A549 (cell line): ENCODE measurements at regions not wholly inside any gene's neighbourhood (a gene's known extent, or its start where the extent isn't known, plus 50 kb on each side); places are given as distances from the start of the nearest gene placed in this dataset.

ENCODE experiments used
- ATAC-seq, 2 experiments: fragments of 200-7000 bp in 1 of 2; fragments of >200 bp in 1 of 2; cut with Nextera tagmentation in 1 of 2; cut with Tn5 transposase in 1 of 2; 3 replicates each; pipeline versions ENCODE4 v1.8.0 to v1.9.1; 2018 to 2020; ENCODE audit warnings: mild to moderate bottlenecking in 1 of 2, moderate library complexity in 1 of 2
- CTCF ChIA-PET: fragments of 300-600 bp; sonication (Branson Sonifier 250); formaldehyde crosslinking; extraction: SDS; loops from one replicate; lab custom pipeline; 2021; ENCODE audit warnings: antibody characterized with exemption, inconsistent platforms; lab: Yijun Ruan, JAX
- POLR2A ChIA-PET: fragments of 350-600 bp; formaldehyde crosslinking; extraction: SDS; loops from one replicate; lab custom pipeline; 2021; ENCODE audit warnings: antibody characterized with exemption, inconsistent platforms; lab: Yijun Ruan, JAX
- DNase-seq, 2 experiments: peaks; one replicate each; pipeline versions ENCODE4 v3.0.0 to v3.0.0-alpha.2; 2011 to 2016; ENCODE audit warnings: low read depth in 1 of 2, low spot score in 1 of 2
- FAIRE-seq: peaks from 2 replicates; lab custom pipeline; 2011; peaks lifted over from hg19 to GRCh38; lab: Jason Lieb, UNC
- H3K27ac ChIP-seq, 2 experiments: fragments of >200 bp; sonication (Bioruptor Twin); formaldehyde crosslinking; 3 replicates each; pipeline ENCODE4 v1.5.1; 2016 to 2017
- H3K4me1 ChIP-seq: fragments of >200 bp; sonication (Bioruptor Twin); formaldehyde crosslinking; 3 replicates; pipeline ENCODE4 v1.6.1; 2016
- H3K4me2 ChIP-seq: fragments of >200 bp; sonication (Bioruptor Twin); formaldehyde crosslinking; 3 replicates; pipeline ENCODE4 v1.6.1; 2016
- H3K4me3 ChIP-seq: fragments of >200 bp; sonication (Bioruptor Twin); formaldehyde crosslinking; 3 replicates; pipeline ENCODE4 v1.5.1; 2016
- H3K9me3 ChIP-seq: fragments of >200 bp; sonication (Bioruptor Twin); formaldehyde crosslinking; 3 replicates; pipeline ENCODE4 v1.6.1; 2016
- CBX8 ChIP-seq: fragments of 200-600 bp; sonication (generic); IDR thresholded peaks from 2 replicates; pipeline ENCODE4 v1.6.1; 2016
- CEBPB ChIP-seq, 2 experiments: fragments of >200 bp in 1 of 2; sonication (Bioruptor Twin) in 1 of 2; formaldehyde crosslinking in 1 of 2; IDR thresholded peaks; 2 replicates each; pipeline ENCODE4 v1.6.1; 2012 to 2016
- CHD4 ChIP-seq: fragments of 200-600 bp; sonication (generic); IDR thresholded peaks from 2 replicates; pipeline ENCODE4 v1.6.1; 2016; ENCODE audit warnings: antibody characterized with exemption, mild to moderate bottlenecking, borderline replicate concordance
- EHF ChIP-seq: fragments of 250-450 bp; sonication (Bioruptor Pico); IDR thresholded peaks from 2 replicates; pipeline ENCODE4 v1.5.0; 2020; ENCODE audit warnings: mild to moderate bottlenecking
- ESRRA ChIP-seq: fragments of 150-350 bp; IDR thresholded peaks from 2 replicates; pipeline ENCODE4 v1.6.1; 2014; ENCODE audit warnings: mild to moderate bottlenecking, low read length, borderline replicate concordance
- GATA3 ChIP-seq: IDR thresholded peaks from 2 replicates; pipeline ENCODE4 v1.6.1; 2012; ENCODE audit warnings: borderline replicate concordance
- NFE2L2 ChIP-seq: fragments of 150-350 bp; conservative IDR thresholded peaks from 2 replicates; pipeline ENCODE4 v1.6.1; 2014; ENCODE audit warnings: low read length
- NPAS2 ChIP-seq: fragments of 250-450 bp; sonication (Bioruptor Pico); IDR thresholded peaks from 2 replicates; pipeline ENCODE4 v1.8.0; 2022; ENCODE audit warnings: mild to moderate bottlenecking, moderate library complexity, borderline replicate concordance
- PHF8 ChIP-seq: fragments of 200-600 bp; sonication (generic); IDR thresholded peaks from 2 replicates; pipeline ENCODE4 v1.6.1; 2016; ENCODE audit warnings: low read depth, mild to moderate bottlenecking, antibody characterized with exemption, moderate library complexity, borderline replicate concordance
- ZC3H11A ChIP-seq: fragments of 450-650 bp; IDR thresholded peaks from 2 replicates; pipeline ENCODE4 v1.6.1; 2014; ENCODE audit warnings: antibody characterized with exemption, mild to moderate bottlenecking
- ZSCAN20 ChIP-seq: fragments of 250-450 bp; sonication (Bioruptor Pico); IDR thresholded peaks from 2 replicates; pipeline ENCODE4 v1.8.0; 2022; ENCODE audit warnings: mild to moderate bottlenecking, moderate library complexity
- WGBS: methylation state at CpG from one replicate; pipeline ENCODE4 v1.1.6; 2017; ENCODE audit errors: missing lambda C conversion rate; 5-methylcytosine and 5-hydroxymethylcytosine counted together
- TF ChIP-seq, protein P1 (sequence below): IDR thresholded peaks from 2 replicates; pipeline ENCODE4 v1.6.1; 2012
- TF ChIP-seq, protein P2 (sequence below): IDR thresholded peaks from 2 replicates; pipeline ENCODE4 v1.6.1; 2012; ENCODE audit warnings: low read depth, borderline replicate concordance

DNA sequence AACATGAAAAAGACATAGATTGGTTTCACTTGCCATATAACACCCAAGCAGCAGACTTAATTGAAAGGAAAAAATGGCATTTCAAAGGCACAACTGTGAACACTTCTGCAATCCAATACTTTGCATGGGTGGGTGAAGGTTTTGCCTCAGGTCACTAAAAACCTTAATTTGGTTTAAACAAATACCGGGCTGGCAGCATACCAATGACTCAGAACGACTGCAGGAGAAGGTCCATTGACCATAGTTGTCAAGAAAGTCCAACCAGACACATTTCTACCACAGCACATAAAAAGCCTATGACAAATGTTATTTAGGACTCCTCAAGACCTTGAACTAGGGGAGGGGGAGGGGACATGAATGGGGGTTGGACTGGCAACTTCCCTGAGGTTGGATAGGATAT, 183.6 kb upstream of the TRPC5 start (continued):
- TF ChIP-seq, protein P1, sequence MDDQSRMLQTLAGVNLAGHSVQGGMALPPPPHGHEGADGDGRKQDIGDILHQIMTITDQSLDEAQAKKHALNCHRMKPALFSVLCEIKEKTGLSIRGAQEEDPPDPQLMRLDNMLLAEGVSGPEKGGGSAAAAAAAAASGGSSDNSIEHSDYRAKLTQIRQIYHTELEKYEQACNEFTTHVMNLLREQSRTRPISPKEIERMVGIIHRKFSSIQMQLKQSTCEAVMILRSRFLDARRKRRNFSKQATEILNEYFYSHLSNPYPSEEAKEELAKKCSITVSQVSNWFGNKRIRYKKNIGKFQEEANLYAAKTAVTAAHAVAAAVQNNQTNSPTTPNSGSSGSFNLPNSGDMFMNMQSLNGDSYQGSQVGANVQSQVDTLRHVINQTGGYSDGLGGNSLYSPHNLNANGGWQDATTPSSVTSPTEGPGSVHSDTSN: no peak
- TF ChIP-seq ZSCAN20 (CRISPR knock-in tag) (no peak), CBX8 (no peak)

DNA sequence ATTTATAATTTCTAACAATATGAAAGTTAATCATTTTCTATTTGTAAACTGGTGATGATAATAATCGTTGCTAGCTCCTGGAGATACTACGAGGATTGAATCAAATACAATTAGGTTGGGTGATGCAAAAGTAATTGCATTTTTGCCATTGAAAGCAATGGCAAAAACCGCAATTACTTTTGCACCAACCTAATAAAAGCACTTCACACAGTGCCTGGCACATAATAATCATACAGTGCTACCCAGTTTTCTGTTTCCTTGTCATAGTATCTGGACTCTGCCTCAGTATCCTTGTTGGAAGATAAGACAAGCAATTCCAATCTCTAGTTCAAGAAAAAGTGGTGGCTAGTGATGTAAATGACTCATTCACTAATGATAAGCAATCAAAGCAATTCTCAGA, 176.8 kb upstream of the TRPC5 start:
- FAIRE-seq (no peak), ATAC-seq (no peak), DNase-seq (no peak)
- Histone ChIP-seq H3K4me1 (no peaks in the 10 kb centered on the region), H3K9me3 (no peaks in the 10 kb centered on the region), H3K4me3 (no peak overlapping the region), H3K27ac (no peak overlapping the region), H3K4me2 (no peak overlapping the region)
- ChIA-PET CTCF (no interaction called here), POLR2A (no interaction called here)
- 1% methylated on average over 3 of the region's 3 CpGs for WGBS
- TF ChIP-seq EHF (CRISPR knock-in tag) (no peak), CHD4 (no peak), ZC3H11A (no peak), NPAS2 (CRISPR knock-in tag) (no peak)
- TF ChIP-seq, protein P2, sequence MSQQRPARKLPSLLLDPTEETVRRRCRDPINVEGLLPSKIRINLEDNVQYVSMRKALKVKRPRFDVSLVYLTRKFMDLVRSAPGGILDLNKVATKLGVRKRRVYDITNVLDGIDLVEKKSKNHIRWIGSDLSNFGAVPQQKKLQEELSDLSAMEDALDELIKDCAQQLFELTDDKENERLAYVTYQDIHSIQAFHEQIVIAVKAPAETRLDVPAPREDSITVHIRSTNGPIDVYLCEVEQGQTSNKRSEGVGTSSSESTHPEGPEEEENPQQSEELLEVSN: no peak

DNA sequence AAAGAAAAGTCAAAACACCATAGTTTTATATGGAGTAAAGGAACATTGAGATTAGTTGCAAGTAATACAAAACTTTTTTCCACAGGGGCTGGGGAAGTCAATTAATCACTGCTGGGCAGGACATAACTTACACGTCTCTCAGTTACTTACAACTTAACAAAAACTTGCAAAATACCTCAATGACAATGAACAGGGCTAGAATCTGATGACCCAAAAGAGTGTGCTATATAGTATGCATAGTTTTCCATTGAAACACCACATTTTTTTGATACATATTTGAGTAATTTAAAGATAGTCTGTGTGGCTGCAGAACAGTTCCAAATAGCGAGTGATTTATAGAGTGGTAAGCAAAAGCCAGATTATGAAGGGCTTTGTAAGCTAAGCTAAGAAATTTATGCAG, 172.3 kb upstream of the TRPC5 start:
- Histone ChIP-seq H3K4me1 (no peaks in the 10 kb centered on the region), H3K4me3 (no peak overlapping the region), H3K27ac (no peak overlapping the region), H3K4me2 (no peak overlapping the region), H3K9me3 (no peaks in the 10 kb centered on the region)
- CTCF ChIA-PET: no interaction called here
- WGBS: 0% methylated on average over 2 of the region's 2 CpGs
- POLR2A ChIA-PET: no interaction called here
- DNase-seq: no peak
- ATAC-seq: no peak
- no peak for FAIRE-seq
- TF ChIP-seq GATA3 (no peak), CEBPB (IDR thresholded peaks at IDR 0.05) (no peak), NFE2L2 (no peak)
- TF ChIP-seq, protein P1: no peak

DNA sequence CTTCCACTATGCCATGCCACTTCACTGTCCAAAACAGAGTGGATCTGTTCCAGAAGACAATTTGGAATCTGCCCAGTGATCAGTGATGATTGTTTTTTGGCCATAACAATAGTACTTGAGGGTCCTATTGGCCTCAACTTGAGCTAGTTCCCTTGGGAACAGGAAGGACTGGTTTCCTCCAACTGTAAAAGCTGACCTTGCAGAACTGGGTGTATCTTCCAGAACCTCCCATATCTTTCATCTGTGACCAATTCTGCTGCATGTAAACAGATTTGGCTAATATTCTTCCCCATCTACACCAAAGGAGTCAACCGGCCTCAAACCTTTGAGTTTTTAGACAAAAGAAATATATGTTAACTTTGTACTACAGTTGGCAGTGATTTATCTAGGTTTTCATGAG, 165.1 kb upstream of the TRPC5 start:
- Histone ChIP-seq H3K4me2 (no peak overlapping the region), H3K4me1 (no peaks in the 10 kb centered on the region), H3K4me3 (no peak overlapping the region), H3K27ac (no peak overlapping the region), H3K9me3 (no peaks in the 10 kb centered on the region)
- ChIA-PET CTCF (no interaction called here), POLR2A (no interaction called here)
- no peak for DNase-seq
- ATAC-seq: no peak
- FAIRE-seq: no peak
- TF ChIP-seq PHF8 (0 out of 2 replicates have a peak, but pooled peaks have one; percentile 13), ESRRA (no peak)
- 7% methylated on average over 1 of the region's 1 CpG for WGBS

DNA sequence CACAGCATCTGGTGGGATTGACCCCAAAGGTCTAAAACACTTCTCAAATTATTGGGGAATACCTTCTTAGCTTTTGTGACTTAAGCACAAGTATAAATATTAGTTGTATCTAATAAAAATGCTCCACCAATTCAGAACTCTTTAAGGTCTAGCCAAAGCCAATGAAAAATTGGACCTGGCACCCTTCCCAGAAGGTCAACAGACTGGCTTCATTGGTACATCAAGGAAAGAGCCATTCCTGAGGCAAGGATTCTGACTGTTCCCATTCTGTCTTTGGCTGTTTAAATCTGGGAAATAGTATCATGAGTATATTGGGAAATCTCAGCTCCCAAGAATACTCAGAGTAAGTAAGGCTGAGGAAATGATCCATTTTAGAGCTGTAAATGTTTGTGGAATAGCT, 153.0 kb upstream of the TRPC5 start:
- DNase-seq (no peak), FAIRE-seq (no peak)
- Histone ChIP-seq H3K27ac (no peak overlapping the region), H3K4me2 (no peak overlapping the region), H3K9me3 (no peaks in the 10 kb centered on the region), H3K4me3 (no peak overlapping the region), H3K4me1 (no peaks in the 10 kb centered on the region)
- POLR2A ChIA-PET: no interaction called here
- CTCF ChIA-PET: no interaction called here
- TF ChIP-seq, protein P2: no peak
- TF ChIP-seq, all 56 proteins: peak for 0
- ATAC-seq: no peak
